ENCODE measurements at regions not wholly inside any gene's neighbourhood (a gene's known extent, or its start where the extent isn't known, plus 50 kb on each side); places are given as distances from the start of the nearest gene placed in this dataset.
"Not testable (repeated sequence)": the region's sequence is repeated elsewhere in the genome, so short reads cannot be mapped to it uniquely, and the experiment has no call there.

- peak overlapping the region; percentile 64 for H3K27ac Mint-ChIP-seq
Observed at GRCh38 chr6:33886673-33887144, 82.9 kb upstream of the MLN start.

GRCh38 chr6:33885132-33886057 is 81.6 kb upstream of the MLN start:
- Mint-ChIP-seq H3K27me3 (peaks cover 31% of the 10 kb centered on the region), H3K27ac (no peak overlapping the region), H3K36me3 (ENCODE audit: low read depth) (no peaks in the 10 kb centered on the region), H3K4me1 (peaks cover 12% of the 10 kb centered on the region), H3K4me3 (no peak overlapping the region), H3K9me3 (no peaks in the 10 kb centered on the region)
- DNase-seq = no peak
- intact Hi-C loops (cut with micrococcal nuclease) = no loop called here

More at GRCh38 chr6:33886673-33887144, 82.9 kb upstream of the MLN start:
- Mint-ChIP-seq H3K9me3 (no peaks in the 10 kb centered on the region), H3K4me3 (peak overlapping the region; percentile 48), H3K4me1 (peaks cover 12% of the 10 kb centered on the region), H3K36me3 (ENCODE audit: low read depth) (no peaks in the 10 kb centered on the region), H3K27me3 (peaks cover 38% of the 10 kb centered on the region)
- DNase-seq = peak; percentile 79
- intact Hi-C loops (cut with micrococcal nuclease) = no loop called here

GRCh38 chr6:33883621-33884020 is 79.8 kb upstream of the MLN start:
- H3K9me3 Mint-ChIP-seq; DNase-seq; H3K36me3 Mint-ChIP-seq (ENCODE audit: low read depth); intact Hi-C loops (cut with micrococcal nuclease); H3K27ac Mint-ChIP-seq; H3K4me3 Mint-ChIP-seq: not testable (repeated sequence)
- peaks cover 22% of the 10 kb centered on the region for H3K27me3 Mint-ChIP-seq
- peaks cover 12% of the 10 kb centered on the region for H3K4me1 Mint-ChIP-seq

- Mint-ChIP-seq H3K4me3 (no peak overlapping the region), H3K27ac (no peak overlapping the region), H3K9me3 (no peaks in the 10 kb centered on the region), H3K36me3 (ENCODE audit: low read depth) (no peaks in the 10 kb centered on the region), H3K4me1 (peaks cover 8% of the 10 kb centered on the region), H3K27me3 (peaks cover 17% of the 10 kb centered on the region)
- no peak for DNase-seq
- intact Hi-C loops (cut with micrococcal nuclease) = no loop called here
Observed at GRCh38 chr6:33882154-33882553, 78.4 kb upstream of the MLN start.

DNA sequence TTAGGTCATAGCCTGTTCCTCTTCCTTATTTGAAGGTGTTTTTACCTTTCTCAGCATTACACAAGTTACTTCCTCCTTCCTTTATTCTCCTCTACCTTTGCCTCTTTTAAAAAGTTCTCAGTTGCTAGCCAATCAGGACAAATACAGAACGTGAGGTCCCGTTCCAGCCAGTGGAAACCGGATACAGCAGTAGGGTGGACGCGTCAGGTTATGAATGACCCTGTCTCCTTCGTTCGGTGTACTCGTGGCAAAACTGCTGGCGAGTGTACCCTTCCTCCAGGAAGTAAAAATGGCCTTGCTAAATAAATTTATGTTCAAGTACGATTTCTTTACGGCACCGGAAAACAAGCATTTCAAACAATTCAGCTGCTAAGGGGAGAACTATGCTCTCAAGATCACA is 77.0 kb upstream of the MLN start:
- Mint-ChIP-seq H3K27me3 (peaks cover 21% of the 10 kb centered on the region), H3K4me3 (no peak overlapping the region), H3K36me3 (ENCODE audit: low read depth) (no peaks in the 10 kb centered on the region), H3K9me3 (no peaks in the 10 kb centered on the region), H3K27ac (no peak overlapping the region), H3K4me1 (no peaks in the 10 kb centered on the region)
- DNase-seq = no peak
- intact Hi-C loops (cut with micrococcal nuclease) = no loop called here

DNA sequence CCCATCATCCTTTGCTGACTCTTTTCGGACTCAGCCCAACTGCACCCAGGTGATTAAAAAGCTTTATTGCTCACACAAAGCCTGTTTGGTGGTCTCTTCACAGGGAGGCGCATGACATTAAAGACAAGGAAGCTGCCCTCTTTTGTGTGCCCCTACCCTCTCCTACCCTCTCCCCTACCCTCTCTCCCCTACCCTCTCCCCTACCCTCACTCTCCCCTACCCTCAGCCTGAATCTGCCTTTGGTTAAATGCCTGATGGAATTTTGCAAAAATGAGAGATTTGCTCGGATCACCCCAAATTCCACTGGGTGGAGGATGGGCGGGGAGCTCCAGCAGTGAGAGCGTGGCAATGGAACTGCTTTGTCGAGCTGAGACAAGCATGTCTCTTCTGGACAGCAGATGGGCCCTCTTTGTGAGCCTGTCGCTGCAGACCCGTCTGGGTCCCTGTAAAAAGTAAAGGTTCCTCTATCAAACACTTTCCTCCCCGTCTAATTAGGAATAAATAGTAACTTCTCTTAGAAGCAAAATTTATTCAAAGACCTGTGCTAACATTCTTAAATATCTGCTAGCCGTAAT is 76.4 kb upstream of the MLN start:
- DNase-seq = no peak
- Mint-ChIP-seq H3K36me3 (ENCODE audit: low read depth) (no peaks in the 10 kb centered on the region), H3K4me3 (no peak overlapping the region), H3K27ac (no peak overlapping the region), H3K27me3 (peaks cover 21% of the 10 kb centered on the region), H3K4me1 (no peaks in the 10 kb centered on the region), H3K9me3 (no peaks in the 10 kb centered on the region)
- intact Hi-C loops (cut with micrococcal nuclease) = no loop called here

GRCh38 chr6:33878562-33878961 is 74.8 kb upstream of the MLN start:
- H3K4me3 Mint-ChIP-seq = no peak overlapping the region
- no peaks in the 10 kb centered on the region for H3K36me3 Mint-ChIP-seq (ENCODE audit: low read depth)
- intact Hi-C loops (cut with micrococcal nuclease) = no loop called here
- no peak for DNase-seq
- H3K9me3 Mint-ChIP-seq = no peaks in the 10 kb centered on the region
- H3K27me3 Mint-ChIP-seq = peaks cover 18% of the 10 kb centered on the region
- H3K4me1 Mint-ChIP-seq = peaks cover 5% of the 10 kb centered on the region
- H3K27ac Mint-ChIP-seq = no peak overlapping the region

DNA sequence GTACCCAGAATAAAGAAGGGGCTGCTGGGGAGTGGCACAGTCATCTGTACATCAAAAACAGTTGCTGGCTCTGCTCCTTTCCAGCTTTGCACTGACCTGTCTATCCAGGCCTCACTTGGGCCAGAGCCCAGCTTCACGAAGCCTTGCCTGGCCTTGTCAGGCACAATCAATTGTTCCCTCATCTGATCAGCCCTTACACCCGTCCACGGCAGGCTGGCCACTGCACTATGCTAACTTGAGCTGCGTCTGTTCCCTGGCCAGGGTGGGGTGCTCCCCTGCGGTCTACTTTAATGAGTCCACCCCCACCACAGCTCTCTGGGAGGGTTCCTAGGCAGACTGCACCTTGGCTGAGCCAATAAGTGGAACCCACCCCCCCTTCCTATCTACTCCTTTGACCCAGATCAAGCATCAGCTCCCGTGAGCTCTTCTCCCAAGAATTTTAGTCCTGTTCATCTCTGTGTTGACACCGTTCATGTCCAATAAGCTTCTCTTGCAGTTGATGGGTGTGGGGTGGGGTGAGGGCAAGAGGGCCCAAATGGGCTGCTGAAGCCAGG is 74.3 kb upstream of the MLN start:
- intact Hi-C loops (cut with micrococcal nuclease) = no loop called here
- DNase-seq = no peak
- Mint-ChIP-seq H3K9me3 (no peaks in the 10 kb centered on the region), H3K27ac (no peak overlapping the region), H3K4me1 (peaks cover 5% of the 10 kb centered on the region), H3K27me3 (peaks cover 14% of the 10 kb centered on the region), H3K4me3 (no peak overlapping the region), H3K36me3 (ENCODE audit: low read depth) (no peaks in the 10 kb centered on the region)

GRCh38 chr6:33875696-33876095 is 71.9 kb upstream of the MLN start:
- peaks cover 17% of the 10 kb centered on the region for H3K27me3 Mint-ChIP-seq
- H3K9me3 Mint-ChIP-seq = no peaks in the 10 kb centered on the region
- no peak overlapping the region for H3K4me3 Mint-ChIP-seq
- H3K36me3 Mint-ChIP-seq (ENCODE audit: low read depth) = no peaks in the 10 kb centered on the region
- peaks cover 5% of the 10 kb centered on the region for H3K4me1 Mint-ChIP-seq
- H3K27ac Mint-ChIP-seq = no peak overlapping the region
- intact Hi-C loops (cut with micrococcal nuclease) = no loop called here
- no peak for DNase-seq

DNA sequence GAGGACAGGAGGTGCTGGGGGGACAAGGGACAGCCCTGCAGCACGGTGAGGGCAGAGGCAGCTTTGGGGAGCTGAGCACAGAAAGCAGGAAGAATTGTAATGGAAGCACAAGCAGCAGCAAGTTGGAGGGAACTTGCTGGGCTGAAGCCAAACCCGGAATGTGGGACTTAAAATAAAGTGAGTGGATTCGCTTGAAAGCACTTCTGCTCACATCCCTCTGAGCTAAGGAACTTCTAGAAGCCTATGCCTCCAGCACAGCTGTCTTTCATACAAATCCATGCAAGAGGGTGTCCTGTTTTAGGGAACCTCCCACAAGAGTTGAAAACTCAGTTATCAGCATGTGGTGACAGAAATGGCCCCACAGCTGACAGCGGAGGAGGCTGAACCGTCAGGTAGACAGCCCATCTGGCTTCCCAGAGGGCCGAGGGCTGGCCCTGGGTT is 71.4 kb upstream of the MLN start:
- no peak overlapping the region for H3K27ac Mint-ChIP-seq
- intact Hi-C loops (cut with micrococcal nuclease) = no loop called here
- H3K4me3 Mint-ChIP-seq = no peak overlapping the region

GRCh38 chr6:33874136-33874760 is 70.4 kb upstream of the MLN start:
- intact Hi-C loops (cut with micrococcal nuclease) = no loop called here
- Mint-ChIP-seq H3K4me3 (no peak overlapping the region), H3K9me3 (no peaks in the 10 kb centered on the region), H3K4me1 (peaks cover 5% of the 10 kb centered on the region), H3K27me3 (peaks cover 14% of the 10 kb centered on the region), H3K36me3 (ENCODE audit: low read depth) (no peaks in the 10 kb centered on the region), H3K27ac (no peak overlapping the region)
- DNase-seq = no peak

More for the DNA sequence above, 71.4 kb upstream of the MLN start:
- H3K36me3 Mint-ChIP-seq (ENCODE audit: low read depth) = no peaks in the 10 kb centered on the region
- H3K27me3 Mint-ChIP-seq = peaks cover 15% of the 10 kb centered on the region
- no peaks in the 10 kb centered on the region for H3K9me3 Mint-ChIP-seq
- DNase-seq = no peak
- peaks cover 5% of the 10 kb centered on the region for H3K4me1 Mint-ChIP-seq

GRCh38 chr6:33872761-33873160 is 69.0 kb upstream of the MLN start:
- Mint-ChIP-seq H3K27me3 (peaks cover 19% of the 10 kb centered on the region), H3K27ac (no peak overlapping the region), H3K4me1 (peaks cover 5% of the 10 kb centered on the region), H3K4me3 (no peak overlapping the region), H3K36me3 (ENCODE audit: low read depth) (no peaks in the 10 kb centered on the region), H3K9me3 (no peaks in the 10 kb centered on the region)
- intact Hi-C loops (cut with micrococcal nuclease) = no loop called here
- no peak for DNase-seq

- Mint-ChIP-seq H3K27ac (no peak overlapping the region), H3K9me3 (peaks cover 11% of the 10 kb centered on the region), H3K27me3 (peaks cover 16% of the 10 kb centered on the region), H3K36me3 (ENCODE audit: low read depth) (no peaks in the 10 kb centered on the region), H3K4me3 (no peak overlapping the region), H3K4me1 (peaks cover 4% of the 10 kb centered on the region)
- no peak for DNase-seq
- intact Hi-C loops (cut with micrococcal nuclease) = no loop called here
Observed at GRCh38 chr6:33869826-33870423, 66.1 kb upstream of the MLN start.
